ENCODE measurements at regions not wholly inside any gene's neighbourhood (a gene's known extent, or its start where the extent isn't known, plus 50 kb on each side); places are given as distances from the start of the nearest gene placed in this dataset.

GRCh38 chr6:48630511-48630910 lies 519.5 kb upstream of the PTCHD4 start:
- DNase-seq, result no peak
- Histone ChIP-seq H3F3A (ENCODE audit: insufficient read depth, low read depth) (no peaks in the 10 kb centered on the region), H3K27ac (no peak overlapping the region), H3K9me3 (ENCODE audit: insufficient read depth, low read depth) (no peaks in the 10 kb centered on the region), H3K27me3 (ENCODE audit: insufficient read depth, low read depth) (no peaks in the 10 kb centered on the region), H3K79me2 (ENCODE audit: low read depth) (no peaks in the 10 kb centered on the region), H4K20me1 (ENCODE audit: insufficient read depth) (no peaks in the 10 kb centered on the region), H3K4me1 (replicated peaks; ENCODE audit: insufficient read depth) (no peaks in the 10 kb centered on the region), H3K4me2 (no peak overlapping the region), H3K9me2 (ENCODE audit: insufficient read depth) (no peaks in the 10 kb centered on the region), H3K4me3 (no peak overlapping the region), H3K36me3 (ENCODE audit: low read depth) (no peaks in the 10 kb centered on the region), H2AFZ (no peak overlapping the region)
- ChIA-PET CTCF (no interaction called here), POLR2A (ENCODE audit: unreplicated experiment) (no interaction called here)
- BruUV-seq (replicated peaks), result no TSS peak
- intact Hi-C loops (cut with micrococcal nuclease; ENCODE audit: unreplicated experiment), result no loop called here
- TF ChIP-seq CTCF (conservative IDR thresholded peaks at IDR 0.05) (no peak), EZH2 (IDR thresholded peaks at IDR 0.05; ENCODE audit: low read depth) (no peak)

GRCh38 chr6:48628316-48628715 lies 517.3 kb upstream of the PTCHD4 start:
- no peak for TF ChIP-seq EZH2 (IDR thresholded peaks at IDR 0.05; ENCODE audit: low read depth)
- TF ChIP-seq CTCF (conservative IDR thresholded peaks at IDR 0.05), result no peak
- Histone ChIP-seq H3K27me3 (ENCODE audit: insufficient read depth, low read depth) (no peaks in the 10 kb centered on the region), H3K4me1 (replicated peaks; ENCODE audit: insufficient read depth) (no peaks in the 10 kb centered on the region), H3K4me2 (no peak overlapping the region), H3K4me3 (no peak overlapping the region), H4K20me1 (ENCODE audit: insufficient read depth) (no peaks in the 10 kb centered on the region), H3K36me3 (ENCODE audit: low read depth) (no peaks in the 10 kb centered on the region), H3F3A (ENCODE audit: insufficient read depth, low read depth) (no peaks in the 10 kb centered on the region), H3K9me3 (ENCODE audit: insufficient read depth, low read depth) (no peaks in the 10 kb centered on the region), H3K27ac (no peak overlapping the region), H2AFZ (no peak overlapping the region), H3K79me2 (ENCODE audit: low read depth) (no peaks in the 10 kb centered on the region), H3K9me2 (ENCODE audit: insufficient read depth) (no peaks in the 10 kb centered on the region)
- intact Hi-C loops (cut with micrococcal nuclease; ENCODE audit: unreplicated experiment), result no loop called here
- CTCF ChIA-PET, result no interaction called here
- BruUV-seq (replicated peaks), result no TSS peak
- no peak for DNase-seq
- POLR2A ChIA-PET (ENCODE audit: unreplicated experiment), result interaction anchor here (0.6 kb wide), 1 partner anchor 22 kb away, joined by 5 read pairs; no protein-coding TSS in a partner anchor

- no peak for DNase-seq
- intact Hi-C loops (cut with micrococcal nuclease; ENCODE audit: unreplicated experiment), result no loop called here
- no peaks in the 10 kb centered on the region for H4K20me1 ChIP-seq (ENCODE audit: insufficient read depth)
- ChIA-PET POLR2A (ENCODE audit: unreplicated experiment) (no interaction called here), CTCF (no interaction called here)
- H3K4me1 ChIP-seq (replicated peaks; ENCODE audit: insufficient read depth), result no peaks in the 10 kb centered on the region
- no TSS peak for BruUV-seq (replicated peaks)
- H3K9me3 ChIP-seq (ENCODE audit: insufficient read depth, low read depth), result no peaks in the 10 kb centered on the region; the same call in 1 of the 2 replicates
- no peak overlapping the region for H2AFZ ChIP-seq
- H3K27me3 ChIP-seq (ENCODE audit: insufficient read depth, low read depth), result no peaks in the 10 kb centered on the region
- no peak overlapping the region for H3K4me3 ChIP-seq
- H3K79me2 ChIP-seq (ENCODE audit: low read depth), result no peaks in the 10 kb centered on the region
- H3K27ac ChIP-seq, result no peak overlapping the region
- no peak overlapping the region for H3K4me2 ChIP-seq
- H3K36me3 ChIP-seq (ENCODE audit: low read depth), result no peaks in the 10 kb centered on the region
- H3F3A ChIP-seq (ENCODE audit: insufficient read depth, low read depth), result no peaks in the 10 kb centered on the region
- TF ChIP-seq EZH2 (IDR thresholded peaks at IDR 0.05; ENCODE audit: low read depth) (no peak), CTCF (conservative IDR thresholded peaks at IDR 0.05) (no peak)
- no peaks in the 10 kb centered on the region for H3K9me2 ChIP-seq (ENCODE audit: insufficient read depth)
These were observed 515.4 kb upstream of the PTCHD4 start for GRCh38 chr6:48626421-48626820.

Data from PC-9 (cell line).